ENCODE measurements at regions not wholly inside any gene's neighbourhood (a gene's known extent, or its start where the extent isn't known, plus 50 kb on each side); places are given as distances from the start of the nearest gene placed in this dataset.

DNA sequence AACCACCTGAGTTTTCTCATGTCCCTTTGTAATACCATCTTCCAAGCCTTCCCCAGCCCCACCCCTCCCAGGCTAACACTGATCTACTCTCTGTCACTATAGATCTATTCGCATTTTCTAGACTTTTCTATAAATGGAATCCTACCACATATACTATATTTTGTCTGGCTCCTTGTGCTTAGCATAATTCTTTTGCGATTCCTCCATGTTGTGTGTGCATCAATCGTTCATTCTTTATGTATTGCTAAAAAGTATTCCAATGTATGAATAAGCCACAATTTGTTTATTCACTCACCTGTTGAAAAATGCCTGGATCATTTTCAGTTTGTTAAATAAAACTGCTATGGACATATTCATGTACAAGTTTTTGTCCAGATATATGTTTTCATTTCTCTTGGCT, 66.7 kb upstream of the DPT start:
- 92 to 96% (median 96%) methylated on average over 3 of the region's 3 CpGs for WGBS, 3 donors
- no peak overlapping the region for H3K27ac ChIP-seq
- H3K4me1 ChIP-seq (ENCODE audit: insufficient read depth): no peaks in the 10 kb centered on the region
- TF ChIP-seq, protein P1, sequence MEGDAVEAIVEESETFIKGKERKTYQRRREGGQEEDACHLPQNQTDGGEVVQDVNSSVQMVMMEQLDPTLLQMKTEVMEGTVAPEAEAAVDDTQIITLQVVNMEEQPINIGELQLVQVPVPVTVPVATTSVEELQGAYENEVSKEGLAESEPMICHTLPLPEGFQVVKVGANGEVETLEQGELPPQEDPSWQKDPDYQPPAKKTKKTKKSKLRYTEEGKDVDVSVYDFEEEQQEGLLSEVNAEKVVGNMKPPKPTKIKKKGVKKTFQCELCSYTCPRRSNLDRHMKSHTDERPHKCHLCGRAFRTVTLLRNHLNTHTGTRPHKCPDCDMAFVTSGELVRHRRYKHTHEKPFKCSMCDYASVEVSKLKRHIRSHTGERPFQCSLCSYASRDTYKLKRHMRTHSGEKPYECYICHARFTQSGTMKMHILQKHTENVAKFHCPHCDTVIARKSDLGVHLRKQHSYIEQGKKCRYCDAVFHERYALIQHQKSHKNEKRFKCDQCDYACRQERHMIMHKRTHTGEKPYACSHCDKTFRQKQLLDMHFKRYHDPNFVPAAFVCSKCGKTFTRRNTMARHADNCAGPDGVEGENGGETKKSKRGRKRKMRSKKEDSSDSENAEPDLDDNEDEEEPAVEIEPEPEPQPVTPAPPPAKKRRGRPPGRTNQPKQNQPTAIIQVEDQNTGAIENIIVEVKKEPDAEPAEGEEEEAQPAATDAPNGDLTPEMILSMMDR (IDR thresholded peaks at IDR 0.05): no peak
- TF ChIP-seq POLR2A (IDR thresholded peaks at IDR 0.05) (no peak), EP300 (IDR thresholded peaks at IDR 0.05) (no peak)
- no peak for DNase-seq
- intact Hi-C loops (cut with DNase I): no loop called here
- H3K27me3 ChIP-seq: no peaks in the 10 kb centered on the region
- no peak overlapping the region for H3K4me3 ChIP-seq
- H3K9me3 ChIP-seq: no peaks in the 10 kb centered on the region
- no peaks in the 10 kb centered on the region for H3K36me3 ChIP-seq

DNA sequence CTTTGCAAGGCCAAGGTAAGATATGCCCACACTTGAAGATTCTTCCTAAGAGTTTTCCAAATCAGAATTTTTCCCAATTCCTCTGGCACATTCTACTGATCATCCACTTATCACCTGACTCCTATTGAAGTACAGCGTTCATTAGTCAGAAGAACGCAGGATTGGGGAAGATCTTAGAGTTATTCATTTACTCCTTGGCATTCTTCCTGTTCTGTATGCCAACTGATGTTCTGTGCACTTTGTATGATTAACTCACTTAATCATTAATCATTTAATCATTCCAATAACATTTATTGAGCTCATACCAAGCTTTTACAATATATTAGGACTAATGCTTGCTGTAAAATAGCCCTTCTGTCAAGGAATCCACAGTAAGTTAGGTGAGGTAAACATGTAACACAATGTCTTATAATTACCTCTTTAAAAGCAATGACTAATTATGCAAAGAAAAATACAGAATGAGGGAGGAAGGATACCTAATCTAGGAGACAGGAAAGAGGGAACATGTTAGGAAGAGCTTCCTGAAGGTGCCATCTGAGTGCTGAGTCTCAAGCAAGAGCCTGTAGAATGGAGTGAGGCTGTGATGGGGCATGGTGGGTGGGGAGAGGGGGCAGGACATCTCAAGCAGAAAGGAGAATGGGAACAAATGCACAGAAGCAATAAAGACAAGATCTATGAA, 71.1 kb upstream of the DPT start:
- no peak for DNase-seq
- no peaks in the 10 kb centered on the region for H3K9me3 ChIP-seq
- H3K4me3 ChIP-seq: no peak overlapping the region
- 85 to 91% (median 89%) methylated on average over 2 of the region's 2 CpGs for WGBS, 3 donors
- no peaks in the 10 kb centered on the region for H3K27me3 ChIP-seq
- intact Hi-C loops (cut with DNase I): no loop called here
- TF ChIP-seq, protein P1 (IDR thresholded peaks at IDR 0.05): no peak
- TF ChIP-seq POLR2A (IDR thresholded peaks at IDR 0.05) (no peak), EP300 (IDR thresholded peaks at IDR 0.05) (no peak)
- no peaks in the 10 kb centered on the region for H3K36me3 ChIP-seq
- no peaks in the 10 kb centered on the region for H3K4me1 ChIP-seq (ENCODE audit: insufficient read depth)
- H3K27ac ChIP-seq: no peak overlapping the region

GRCh38 chr1:168801032-168801745, 72.2 kb upstream of the DPT start:
- 61 to 75% (median 64%) methylated on average over 3 of the region's 3 CpGs for whole genome bisulfite sequencing, 3 donors
- Histone ChIP-seq H3K4me3 (no peak overlapping the region), H3K27ac (no peak overlapping the region), H3K4me1 (ENCODE audit: insufficient read depth) (no peaks in the 10 kb centered on the region), H3K36me3 (no peaks in the 10 kb centered on the region), H3K27me3 (no peaks in the 10 kb centered on the region), H3K9me3 (no peaks in the 10 kb centered on the region)
- no peak for DNase-seq
- intact Hi-C loops (cut with DNase I): no loop called here
- TF ChIP-seq EP300 (IDR thresholded peaks at IDR 0.05) (no peak), POLR2A (IDR thresholded peaks at IDR 0.05) (no peak)
- TF ChIP-seq, protein P1 (IDR thresholded peaks at IDR 0.05): no peak

GRCh38 chr1:168803806-168804510, 75.0 kb upstream of the DPT start:
- Histone ChIP-seq H3K36me3 (no peaks in the 10 kb centered on the region), H3K27ac (no peak overlapping the region), H3K4me1 (ENCODE audit: insufficient read depth) (no peaks in the 10 kb centered on the region), H3K4me3 (no peak overlapping the region), H3K27me3 (no peaks in the 10 kb centered on the region), H3K9me3 (no peaks in the 10 kb centered on the region)
- intact Hi-C loops (cut with DNase I): no loop called here
- WGBS, 3 donors: 90 to 91% (median 90%) methylated on average over 7 of the region's 7 CpGs
- TF ChIP-seq, protein P1 (IDR thresholded peaks at IDR 0.05): no peak
- TF ChIP-seq POLR2A (IDR thresholded peaks at IDR 0.05) (no peak), EP300 (IDR thresholded peaks at IDR 0.05) (no peak)
- DNase-seq: no peak

Measured in ovary (tissue), 7 donors.